Germinal center (tissue), 1 donor: ENCODE measurements at regions not wholly inside any gene's neighbourhood (a gene's known extent, or its start where the extent isn't known, plus 50 kb on each side); places are given as distances from the start of the nearest gene placed in this dataset.

ENCODE experiments used
- DNase-seq: peaks from one replicate; pipeline ENCODE4 v3.0.0; 2012; ENCODE audit warnings: mixed read lengths, low spot score

DNA sequence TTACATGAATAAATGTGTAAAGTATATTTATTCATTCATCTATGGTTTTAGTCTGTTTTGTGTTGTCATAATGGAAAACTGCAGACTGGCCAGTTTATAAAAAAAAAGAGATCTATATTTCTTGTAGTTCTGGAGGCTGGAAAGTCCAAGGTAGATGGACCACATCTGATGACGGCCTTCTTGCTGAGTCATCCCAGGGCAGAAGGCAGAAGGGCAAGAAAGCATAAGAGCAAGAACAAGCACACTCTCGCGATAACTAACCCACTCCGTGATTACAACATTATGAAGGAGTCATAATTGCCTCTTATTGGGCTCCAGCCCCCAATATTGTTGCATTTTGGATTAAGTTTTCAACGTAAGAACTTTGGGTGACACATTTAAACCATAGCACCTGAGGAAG, 180.4 kb upstream of the DAB2 start:
- DNase-seq, result no peak

DNA sequence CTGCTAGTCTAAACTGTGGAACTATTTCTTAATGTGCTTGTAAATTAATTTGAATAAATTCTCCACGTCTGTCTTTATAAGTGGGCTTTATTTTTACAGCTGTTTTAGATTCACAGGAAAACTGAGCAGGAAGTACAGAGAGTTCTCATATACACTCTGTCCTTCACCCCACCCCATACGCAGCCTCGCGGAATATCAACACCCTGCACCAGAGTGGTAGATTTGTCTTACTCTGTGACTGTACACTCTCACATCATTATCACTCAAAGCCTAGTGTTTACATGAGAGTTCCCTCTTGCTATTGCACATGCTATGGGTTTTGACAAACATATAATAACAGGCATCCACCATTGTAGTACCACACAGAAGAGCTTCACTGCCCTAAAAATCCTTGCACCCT, 179.7 kb upstream of the DAB2 start:
- DNase-seq, result no peak

DNA sequence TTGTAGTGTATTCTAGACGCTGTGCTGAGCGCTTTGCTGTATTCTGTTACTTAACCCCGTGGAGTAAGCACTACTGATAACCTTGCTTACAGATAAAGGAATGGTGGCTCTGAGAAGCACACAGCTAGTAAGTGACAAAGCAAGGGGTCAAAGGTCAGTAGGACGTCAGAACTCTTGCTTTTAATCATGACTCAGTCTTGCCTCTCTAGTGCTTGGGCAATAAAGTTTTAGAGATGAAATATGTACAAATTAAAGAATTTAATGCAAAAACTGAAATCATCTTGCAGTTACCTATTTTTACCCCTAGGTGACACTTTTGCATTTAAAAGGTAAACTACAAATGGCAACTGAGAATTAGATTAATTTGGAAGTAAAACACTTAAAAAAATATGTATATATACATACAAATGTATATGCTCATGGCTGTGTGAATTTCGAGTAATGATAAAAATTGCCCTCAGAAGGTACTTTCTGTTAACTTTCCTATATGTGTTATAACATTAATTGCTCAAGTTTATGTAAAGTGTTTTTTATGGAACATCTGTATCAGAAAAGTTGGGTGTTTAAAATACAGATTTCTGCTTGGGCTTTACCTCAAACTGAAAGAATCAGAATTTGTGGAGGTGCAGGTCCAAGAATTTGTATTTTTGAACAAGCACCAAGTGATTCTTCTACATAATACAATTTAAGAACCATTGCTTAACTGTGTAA, 175.1 kb upstream of the DAB2 start:
- DNase-seq, result no peak

DNA sequence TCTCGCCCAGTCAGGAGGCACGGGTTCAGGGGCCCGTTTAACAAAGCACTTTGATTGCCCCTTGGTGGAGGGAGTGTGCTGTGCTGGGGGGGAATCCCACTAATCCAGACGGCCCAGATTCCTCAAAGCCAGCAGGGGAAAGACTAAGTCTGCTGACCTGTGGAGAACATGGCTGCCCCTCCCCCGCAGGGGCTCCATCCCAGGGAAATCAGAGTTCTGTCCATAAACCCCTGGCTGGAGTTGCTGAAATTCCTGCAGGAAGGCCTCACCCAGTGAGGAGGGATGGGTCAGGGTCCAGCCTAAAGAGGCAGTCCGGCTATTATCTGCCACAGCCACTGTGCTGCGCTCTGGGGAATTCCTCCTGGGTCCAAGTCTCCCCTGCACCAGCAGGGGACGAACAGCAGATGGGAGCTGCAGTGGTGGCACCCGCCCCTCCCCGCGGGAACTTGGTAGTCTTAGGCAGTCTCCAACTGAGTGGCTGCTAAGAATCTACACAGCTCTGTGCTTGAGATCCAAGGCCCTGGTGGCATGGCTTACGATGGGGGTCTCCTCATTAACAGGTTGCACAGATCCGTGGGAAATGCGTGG, 174.0 kb upstream of the DAB2 start:
- DNase-seq, result no peak

DNA sequence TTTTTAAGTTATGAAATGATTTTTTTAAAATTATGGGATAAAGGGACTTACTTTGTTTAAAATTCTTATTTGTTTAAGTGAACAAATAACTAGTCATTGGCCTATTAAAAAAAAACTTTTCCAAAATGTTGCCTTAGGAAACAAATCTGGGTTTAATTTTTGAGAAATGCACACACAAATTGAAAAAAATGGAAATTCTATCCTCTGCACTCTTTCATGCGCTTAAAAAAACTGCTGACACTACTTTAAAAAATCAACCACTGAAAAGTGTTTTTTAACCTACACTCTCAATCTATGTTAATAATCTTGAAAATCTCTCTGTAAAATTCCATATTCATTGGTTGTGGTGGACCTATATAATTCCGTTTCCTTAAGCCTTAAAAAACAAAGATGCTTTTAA, 163.4 kb upstream of the DAB2 start:
- DNase-seq, result no peak

DNA sequence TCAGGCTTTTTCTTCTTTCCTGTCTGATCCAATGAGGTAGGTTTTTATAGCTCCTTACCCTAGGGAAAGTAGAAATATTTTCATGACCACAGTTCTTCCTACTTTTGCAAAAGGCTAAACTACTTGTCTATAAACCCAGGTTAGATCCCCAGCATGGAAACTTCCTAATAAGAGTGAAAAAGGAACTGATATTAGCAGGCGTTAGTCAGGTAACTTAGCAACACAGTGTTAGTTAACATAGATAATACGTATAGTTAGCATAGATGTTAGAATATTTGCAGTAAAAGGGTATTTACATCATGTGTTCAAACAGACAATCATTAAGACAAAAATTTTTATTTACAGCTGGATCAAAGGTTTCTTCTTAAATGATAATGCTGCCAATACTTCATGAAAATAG, 162.9 kb upstream of the DAB2 start:
- DNase-seq, result no peak

DNA sequence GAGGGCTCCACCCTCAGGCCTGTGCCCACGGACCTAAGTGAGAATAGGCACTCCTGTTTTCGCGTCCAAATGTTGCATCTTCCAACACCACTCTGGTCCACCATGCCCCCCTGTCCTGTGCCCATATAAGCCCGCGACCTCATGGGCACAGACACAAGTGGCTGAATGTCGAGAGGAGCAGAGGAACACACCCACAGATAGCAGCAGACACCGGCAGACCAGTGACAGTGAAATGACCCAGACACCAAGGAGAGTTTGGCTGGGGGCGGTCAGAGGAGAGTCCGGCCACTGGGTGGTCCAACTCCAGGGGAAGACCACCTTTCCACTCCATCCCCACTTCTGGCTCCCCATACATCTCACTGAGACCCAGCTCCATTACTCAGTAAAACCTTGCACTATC, 161.4 kb upstream of the DAB2 start:
- no peak for DNase-seq

DNA sequence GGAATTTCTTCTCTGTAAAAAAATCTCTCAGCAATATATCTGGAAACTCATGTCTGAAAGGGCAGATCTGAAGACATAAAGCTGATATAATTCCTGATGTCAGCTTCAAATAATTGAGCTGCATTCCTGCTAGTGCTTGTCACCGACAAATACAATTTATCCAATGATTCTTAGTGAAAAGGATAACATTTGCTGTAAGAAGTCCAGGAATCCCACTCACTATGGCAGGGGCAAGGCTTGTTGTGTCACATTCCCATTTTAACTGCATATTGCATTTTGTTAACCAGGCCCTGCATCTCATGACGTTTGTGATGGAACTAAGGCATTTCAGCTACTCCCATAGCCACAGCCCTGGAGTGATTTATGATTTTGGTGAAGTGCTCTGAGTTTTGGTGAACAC, 160.1 kb upstream of the DAB2 start:
- no peak for DNase-seq

DNA sequence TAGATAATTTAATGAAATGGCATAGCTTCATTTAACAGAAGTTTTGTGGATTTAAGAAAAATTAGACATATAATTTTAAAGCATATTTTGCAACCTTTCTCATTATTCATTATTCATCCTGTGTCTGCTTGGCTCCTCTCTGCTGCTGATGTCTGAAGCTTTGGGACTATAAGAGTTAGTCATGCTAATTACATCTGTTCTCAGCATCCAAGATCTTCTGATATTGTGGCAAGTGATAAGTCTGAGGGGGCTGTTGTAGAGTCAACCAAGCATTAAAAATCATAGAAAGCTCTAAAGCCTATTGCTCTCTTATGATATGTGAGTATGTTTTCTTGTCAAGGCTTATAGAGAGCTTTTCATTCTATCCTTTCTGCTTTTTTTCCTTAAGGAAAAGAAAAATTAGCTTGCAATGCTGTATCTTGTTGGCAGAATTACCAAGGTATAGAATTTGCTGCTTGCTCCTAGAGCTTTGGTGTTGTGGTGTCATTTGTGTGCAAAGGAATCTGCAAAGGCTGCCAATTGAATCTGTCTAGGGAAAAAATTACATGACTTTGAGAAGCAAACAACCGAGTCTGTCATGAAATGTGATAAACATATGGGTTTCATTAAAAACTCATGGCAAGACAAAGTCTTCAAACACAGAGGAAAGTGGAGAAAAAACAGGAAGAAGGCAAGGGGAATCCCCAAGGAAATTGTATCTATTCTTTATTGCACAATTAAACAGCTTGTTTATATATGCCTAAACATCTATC, 156.1 kb upstream of the DAB2 start:
- DNase-seq, result no peak

DNA sequence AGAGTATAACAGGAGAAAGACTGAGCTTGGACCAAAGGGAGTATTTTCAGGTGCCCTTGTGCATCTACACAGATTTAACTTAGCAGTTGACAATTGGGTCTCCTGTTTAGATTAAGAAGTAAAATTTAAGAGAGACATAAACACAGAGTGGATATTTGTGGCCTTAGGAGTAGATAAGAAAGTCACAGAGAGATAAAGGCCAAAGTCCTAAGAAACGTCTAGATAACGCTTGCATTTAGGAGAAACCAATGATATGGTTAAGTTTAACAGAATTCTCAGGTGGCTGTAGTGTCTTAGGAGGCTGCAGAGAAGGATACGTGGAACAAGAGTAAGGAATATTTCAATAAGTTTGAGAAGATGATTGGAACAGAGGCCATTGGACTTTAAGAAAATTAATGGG, 155.0 kb upstream of the DAB2 start:
- no peak for DNase-seq

DNA sequence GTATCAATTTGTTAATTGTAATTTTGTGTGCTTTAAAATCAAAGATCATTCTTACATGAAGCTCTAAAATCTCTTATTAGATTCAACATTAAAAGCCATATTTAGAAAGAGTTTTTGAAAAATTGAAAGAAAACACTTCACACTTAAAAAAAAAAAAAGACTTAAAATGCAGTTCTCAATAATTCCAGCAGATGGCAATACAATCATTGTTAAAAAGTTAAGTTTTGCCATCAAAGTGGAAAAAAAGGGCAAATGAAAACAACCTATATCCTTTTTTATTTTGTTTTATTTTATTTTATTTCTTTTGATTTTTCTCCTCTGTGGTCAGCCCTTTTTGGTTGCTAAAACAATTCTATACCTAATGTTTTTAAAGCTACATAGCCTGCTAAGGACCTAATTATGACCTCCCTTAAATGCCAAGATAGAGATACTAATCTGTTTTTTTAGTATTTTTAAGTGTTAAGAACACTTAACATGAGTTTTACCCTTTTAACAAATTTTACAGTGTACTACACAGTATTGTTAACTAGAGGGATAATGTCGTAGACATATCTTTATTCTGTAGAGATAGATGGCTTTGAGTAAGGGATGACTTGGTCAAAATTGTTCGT, 154.2 kb upstream of the DAB2 start:
- DNase-seq, result no peak

DNA sequence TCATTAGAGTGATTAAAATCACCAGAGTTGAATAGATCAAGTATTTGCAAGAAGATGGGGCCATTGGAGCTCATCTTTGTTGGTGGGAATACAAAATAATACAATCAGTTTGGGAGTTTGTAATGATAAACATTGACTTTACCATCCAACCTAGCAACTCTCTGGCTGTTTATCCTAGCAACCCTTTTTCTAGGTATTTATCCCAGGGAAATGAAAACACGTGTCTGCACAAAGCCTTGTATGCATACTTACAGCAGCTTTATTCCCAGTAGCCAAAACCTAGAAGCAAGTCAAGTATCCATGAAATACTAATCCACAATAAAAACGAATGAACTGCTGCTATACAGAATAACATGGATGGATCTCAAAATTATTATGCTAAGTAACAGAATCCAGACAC, 152.7 kb upstream of the DAB2 start:
- DNase-seq, result no peak

DNA sequence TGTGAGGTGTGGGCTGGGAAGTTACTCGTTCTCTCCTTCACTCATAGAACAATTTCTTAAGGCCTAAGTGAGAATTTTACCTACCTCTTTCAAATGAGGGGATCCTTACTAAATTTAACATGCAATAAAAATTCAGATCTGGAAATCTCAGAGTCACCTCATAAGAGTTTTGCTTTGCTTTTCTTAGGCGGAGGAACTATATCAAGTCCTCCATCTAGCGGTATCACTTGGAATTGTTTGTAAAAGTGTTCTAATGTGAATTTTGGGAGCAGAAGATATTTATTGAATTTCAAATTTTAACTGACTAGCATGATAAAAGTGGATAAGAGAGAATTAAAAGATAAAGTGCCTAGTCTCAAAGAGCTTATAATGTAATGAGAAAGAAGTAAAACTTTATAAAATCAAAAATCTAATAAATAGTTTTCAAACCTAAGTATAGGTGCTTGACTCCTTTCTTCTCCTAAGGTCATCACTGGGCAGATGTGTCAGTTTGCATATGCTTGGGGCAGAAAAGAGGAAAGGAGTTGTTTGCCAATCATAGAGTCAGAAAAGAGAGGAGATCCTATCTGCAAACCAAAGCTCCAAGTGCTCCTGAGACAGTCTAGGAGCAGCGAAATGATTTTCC, 145.7 kb upstream of the DAB2 start:
- DNase-seq, result no peak

DNA sequence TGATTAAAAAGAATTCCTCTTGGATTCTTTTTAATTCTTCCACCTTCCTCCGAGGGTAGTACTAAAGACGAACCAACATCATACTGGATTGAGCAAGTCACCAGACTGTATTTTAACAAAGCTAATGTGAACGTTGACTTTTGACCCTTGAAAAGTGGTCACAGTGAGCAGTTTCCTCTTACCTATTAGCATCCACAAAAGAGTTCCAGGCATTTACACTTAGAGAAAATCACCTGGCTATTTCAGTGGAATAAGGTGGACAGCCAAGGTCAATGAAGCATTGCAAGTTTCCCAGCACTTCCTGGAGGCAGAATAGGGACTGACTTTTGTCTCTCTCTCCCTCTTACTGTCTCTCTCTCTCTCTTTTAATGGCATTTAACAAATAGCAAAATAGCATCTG, 145.1 kb upstream of the DAB2 start:
- DNase-seq, result no peak

DNA sequence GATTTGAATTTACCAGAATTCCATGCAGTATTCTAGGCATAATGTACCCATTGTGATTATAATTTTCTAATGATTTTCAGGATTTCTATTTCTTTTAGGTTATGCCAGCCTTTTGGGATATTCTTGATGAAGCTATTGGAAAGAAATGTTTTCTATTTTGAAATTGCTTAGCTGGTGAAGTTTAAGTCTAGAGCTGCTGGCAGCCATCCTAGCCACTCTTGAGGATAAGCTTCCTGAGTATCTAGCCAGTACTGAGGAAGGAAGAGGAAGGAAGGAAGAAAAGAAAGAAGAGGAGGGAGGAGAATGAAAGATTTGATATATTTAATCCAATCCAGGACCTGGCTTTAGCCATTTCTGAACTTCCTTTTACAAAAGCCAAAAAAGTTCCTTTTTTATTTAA, 142.1 kb upstream of the DAB2 start:
- no peak for DNase-seq

DNA sequence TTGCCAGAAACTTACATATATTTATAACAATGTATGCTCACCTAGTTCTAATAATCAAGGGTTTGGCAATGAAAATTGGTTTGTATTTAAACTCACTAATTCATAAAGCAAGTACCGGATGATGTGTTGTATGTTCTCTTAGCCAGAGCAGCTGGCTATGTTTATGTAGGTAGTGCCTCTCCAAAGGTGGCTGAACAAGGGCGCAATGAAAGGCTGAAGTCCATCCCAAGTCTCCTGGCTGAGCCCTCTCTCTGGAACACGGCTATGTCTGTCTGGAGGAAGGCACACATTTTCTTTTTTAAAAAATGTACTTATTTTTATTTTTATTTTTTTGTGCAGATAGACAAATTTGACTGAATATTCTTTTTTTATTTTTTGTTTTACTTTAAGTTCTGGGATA, 141.2 kb upstream of the DAB2 start:
- DNase-seq, result no peak

DNA sequence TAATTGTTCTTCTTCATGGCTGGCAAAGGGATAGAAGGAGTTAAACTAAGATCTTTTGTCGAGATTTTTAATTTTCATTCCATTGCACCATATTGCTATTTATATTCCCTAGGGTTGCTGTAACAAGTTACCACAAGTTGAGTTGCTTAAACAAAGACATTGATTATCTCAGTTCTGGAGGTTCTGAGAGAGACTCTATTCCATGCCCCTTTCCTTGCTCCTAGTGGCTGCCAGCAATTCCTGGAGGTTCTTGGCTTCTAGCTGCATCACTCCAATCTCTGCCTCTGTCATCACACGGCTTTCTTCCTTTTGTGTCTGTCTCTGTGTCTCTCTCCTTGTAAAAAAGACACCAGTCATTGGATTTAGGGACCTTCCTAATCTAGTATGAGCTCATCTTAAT, 136.6 kb upstream of the DAB2 start:
- DNase-seq, result no peak

DNA sequence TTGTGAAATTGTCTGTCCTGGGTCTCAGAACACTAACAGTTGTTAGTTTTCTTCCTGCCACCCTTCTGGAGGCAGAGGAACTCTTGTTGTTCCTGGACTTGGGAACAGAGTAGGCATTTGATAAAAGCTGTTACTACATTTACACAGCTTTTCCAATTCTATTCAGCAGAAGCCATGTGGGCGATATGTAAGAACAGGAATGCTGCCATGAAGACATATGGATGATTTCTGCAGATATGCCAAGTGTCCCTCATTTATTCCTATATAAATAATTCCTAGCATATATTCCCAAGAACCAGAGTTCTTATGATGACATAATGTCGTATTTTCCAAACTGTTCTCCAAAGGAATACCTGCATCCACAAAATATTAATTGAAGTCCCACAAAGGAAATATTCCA, 135.9 kb upstream of the DAB2 start:
- DNase-seq, result no peak

DNA sequence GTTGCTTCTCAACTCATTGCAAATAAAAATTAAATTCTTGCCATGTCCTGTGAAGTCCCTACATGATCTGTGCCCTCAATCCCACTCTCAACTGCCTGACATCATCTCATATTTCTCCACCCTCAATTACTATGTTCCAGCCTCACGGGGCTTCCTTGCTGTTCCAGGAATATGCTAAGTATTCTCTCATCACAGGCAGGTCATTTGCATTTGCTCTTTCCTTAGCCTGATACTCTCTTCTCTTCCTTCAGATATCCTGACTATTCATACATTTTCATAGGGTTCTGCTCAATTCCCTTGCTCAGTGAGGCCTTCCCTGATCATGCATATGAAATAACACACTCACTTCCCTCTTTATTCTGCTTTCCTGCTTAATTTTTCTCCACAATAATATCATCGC, 135.1 kb upstream of the DAB2 start:
- DNase-seq, result no peak

DNA sequence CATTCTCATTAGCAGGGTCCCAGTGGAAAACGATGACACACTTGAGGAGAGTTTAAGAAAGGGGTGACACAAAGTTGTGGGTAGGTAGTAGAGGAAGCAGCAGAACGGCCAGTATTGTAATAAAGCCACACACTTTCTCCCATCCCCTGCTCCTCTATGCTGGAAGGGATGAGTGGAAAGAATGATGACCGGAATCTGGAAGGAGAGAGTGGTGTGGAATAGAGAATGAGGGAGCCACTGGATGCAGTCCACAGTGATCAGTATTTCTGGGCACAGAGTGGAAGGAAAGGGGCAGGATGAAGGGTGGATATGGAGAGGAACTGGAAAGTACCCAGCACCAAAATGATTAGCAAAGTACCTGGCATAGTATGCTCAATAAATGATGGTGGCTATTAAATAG, 133.8 kb upstream of the DAB2 start:
- DNase-seq, result no peak

DNA sequence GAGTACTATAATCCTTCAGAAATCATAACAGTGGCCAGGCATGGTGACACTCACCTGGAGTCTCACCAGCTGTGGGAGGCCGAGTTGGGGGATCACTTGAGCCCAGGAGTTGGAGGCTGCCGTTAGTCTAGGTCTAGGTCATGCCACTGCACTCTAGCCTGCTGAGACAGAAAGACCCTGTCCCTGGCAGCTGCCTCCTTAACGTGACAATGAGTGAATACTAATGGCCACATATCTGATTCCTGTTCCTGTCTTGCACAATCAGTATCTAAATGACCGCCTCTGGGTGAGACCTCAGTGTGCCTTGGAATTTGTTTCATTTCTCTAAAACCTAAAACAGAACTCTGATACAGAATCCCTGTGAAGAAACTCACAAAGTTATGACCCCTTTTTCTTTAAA, 131.0 kb upstream of the DAB2 start:
- no peak for DNase-seq

DNA sequence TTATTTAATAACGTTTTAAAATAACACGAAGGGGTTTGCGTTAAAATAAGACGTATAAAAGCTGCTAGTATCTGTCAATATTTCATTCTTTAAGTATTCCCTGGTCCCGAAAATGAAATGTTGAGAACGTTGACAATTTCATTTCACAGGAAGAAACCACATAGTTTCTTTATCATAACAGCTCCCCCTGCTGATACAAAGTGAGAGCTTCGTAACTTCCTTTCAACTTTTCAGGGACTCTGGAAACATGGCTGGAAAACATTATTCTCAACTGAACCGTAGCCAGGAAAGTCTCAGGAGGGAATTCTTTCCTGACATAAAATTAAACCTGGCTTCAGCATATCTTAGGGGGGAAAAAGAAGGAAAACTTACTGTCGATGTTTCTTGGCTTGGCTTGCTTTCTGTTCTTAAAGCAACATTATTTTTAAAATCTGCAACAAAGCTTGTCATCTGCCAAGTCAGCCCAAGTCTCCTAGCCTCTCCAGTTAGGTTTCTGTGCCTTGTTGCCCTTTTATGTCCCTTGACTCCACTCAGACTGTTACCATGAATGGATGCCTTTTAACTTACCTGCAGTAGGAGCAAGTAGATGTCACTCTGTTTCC, 122.9 kb upstream of the DAB2 start:
- DNase-seq, result peak; percentile 18
